Stimulated activated naive B cell treated with anti-CD40 and anti-IgM and Interleukin-4, amounts not matched to agents 10 μg/mL and 1 μg/mL and 100 μg/mL, for 72 hours (primary cell): ENCODE measurements at regions not wholly inside any gene's neighbourhood (a gene's known extent, or its start where the extent isn't known, plus 50 kb on each side); places are given as distances from the start of the nearest gene placed in this dataset.

ENCODE experiments used
- ATAC-seq, 2 donors: fragments of 150-1000 bp; cut with Tn5 transposase; replicated peaks; 2 replicates each; pipeline ENCODE4 v1.10.0; 2021; ENCODE audit warnings: moderate library complexity in 1 of 2
- DNase-seq: peaks from one replicate; pipeline ENCODE4 v3.0.0; 2021
- H3K27ac Mint-ChIP-seq: one replicate; pipeline ENCODE4 v1.8.0; 2022; ENCODE audit warnings: mild to moderate bottlenecking, mixed read lengths
- H3K27me3 Mint-ChIP-seq, 2 donors: one replicate each; pipeline ENCODE4 v1.8.0; 2022; ENCODE audit warnings: mixed read lengths in 2 of 2
- H3K36me3 Mint-ChIP-seq, 2 donors: one replicate each; pipeline ENCODE4 v1.8.0; 2022; ENCODE audit warnings: mixed read lengths in 2 of 2, mild to moderate bottlenecking in 1 of 2
- H3K4me1 Mint-ChIP-seq, 2 donors: one replicate each; pipeline ENCODE4 v1.8.0; 2022; ENCODE audit warnings: mixed read lengths in 2 of 2, mild to moderate bottlenecking in 1 of 2
- H3K4me3 Mint-ChIP-seq, 2 donors: one replicate each; pipeline ENCODE4 v1.8.0; 2022; ENCODE audit warnings: mild to moderate bottlenecking in 2 of 2, mixed read lengths in 2 of 2, moderate library complexity in 1 of 2
- H3K9me3 Mint-ChIP-seq, 2 donors: one replicate each; pipeline ENCODE4 v1.8.0; 2022; ENCODE audit warnings: mixed read lengths in 2 of 2, mild to moderate bottlenecking in 1 of 2

- no peak overlapping the region for H3K27ac Mint-ChIP-seq
- H3K4me1 Mint-ChIP-seq = peaks cover 7 to 12% of the 10 kb centered on the region in 2 donors
- DNase-seq (peak; percentile 13), ATAC-seq (peak; percentile 73 to 78)
- H3K36me3 Mint-ChIP-seq = no peaks in the 10 kb centered on the region
- H3K27me3 Mint-ChIP-seq = peaks cover 53 to 58% of the 10 kb centered on the region in 2 donors
- no peak overlapping the region for H3K4me3 Mint-ChIP-seq
- H3K9me3 Mint-ChIP-seq = no peaks in the 10 kb centered on the region
Measured at GRCh38 chr16:87062569-87063442, 254.4 kb downstream of the C16orf95 start.

GRCh38 chr16:87063543-87063942, 253.6 kb downstream of the C16orf95 start:
- H3K27me3 Mint-ChIP-seq = peaks cover 48 to 54% of the 10 kb centered on the region in 2 donors
- H3K27ac Mint-ChIP-seq = no peak overlapping the region
- H3K4me3 Mint-ChIP-seq = no peak overlapping the region
- ATAC-seq (no peak), DNase-seq (no peak)
- no peaks in the 10 kb centered on the region for H3K36me3 Mint-ChIP-seq
- no peaks in the 10 kb centered on the region for H3K9me3 Mint-ChIP-seq
- peaks cover 7 to 12% of the 10 kb centered on the region in 2 donors for H3K4me1 Mint-ChIP-seq

GRCh38 chr16:87064731-87065445, 252.3 kb downstream of the C16orf95 start:
- Mint-ChIP-seq H3K27me3 (peaks cover 43% of the 10 kb centered on the region in 2 donors), H3K9me3 (no peaks in the 10 kb centered on the region), H3K4me3 (peak overlapping the region; percentile 67 to 69), H3K4me1 (peaks cover 7 to 12% of the 10 kb centered on the region in 2 donors), H3K27ac (peak overlapping the region; percentile 60), H3K36me3 (no peaks in the 10 kb centered on the region)
- ATAC-seq (no peak), DNase-seq (no peak)

GRCh38 chr16:87065446-87066132, 251.6 kb downstream of the C16orf95 start:
- H3K27me3 Mint-ChIP-seq = peaks cover 42 to 49% of the 10 kb centered on the region in 2 donors
- H3K27ac Mint-ChIP-seq = no peak overlapping the region
- H3K9me3 Mint-ChIP-seq = no peaks in the 10 kb centered on the region
- no peaks in the 10 kb centered on the region for H3K36me3 Mint-ChIP-seq
- peak overlapping the region; percentile 65 to 69 for H3K4me3 Mint-ChIP-seq
- ATAC-seq (no peak), DNase-seq (no peak)
- peaks cover 7 to 12% of the 10 kb centered on the region in 2 donors for H3K4me1 Mint-ChIP-seq

- Mint-ChIP-seq H3K4me3 (no peak overlapping the region), H3K27me3 (peaks cover 42 to 54% of the 10 kb centered on the region in 2 donors)
Measured at GRCh38 chr16:87066133-87067002, 250.8 kb downstream of the C16orf95 start.

GRCh38 chr16:87067003-87067556, 250.1 kb downstream of the C16orf95 start:
- no peaks in the 10 kb centered on the region for H3K36me3 Mint-ChIP-seq
- H3K4me3 Mint-ChIP-seq = no peak overlapping the region
- no peak overlapping the region for H3K27ac Mint-ChIP-seq
- peaks cover 42 to 54% of the 10 kb centered on the region in 2 donors for H3K27me3 Mint-ChIP-seq
- no peaks in the 10 kb centered on the region for H3K9me3 Mint-ChIP-seq
- peaks cover 7 to 12% of the 10 kb centered on the region in 2 donors for H3K4me1 Mint-ChIP-seq
- ATAC-seq (no peak), DNase-seq (no peak)

More at GRCh38 chr16:87066133-87067002, 250.8 kb downstream of the C16orf95 start:
- no peak overlapping the region for H3K27ac Mint-ChIP-seq
- DNase-seq (no peak), ATAC-seq (no peak)
- H3K36me3 Mint-ChIP-seq = no peaks in the 10 kb centered on the region
- no peaks in the 10 kb centered on the region for H3K9me3 Mint-ChIP-seq
- H3K4me1 Mint-ChIP-seq = peaks cover 7 to 12% of the 10 kb centered on the region in 2 donors

- H3K27ac Mint-ChIP-seq = no peak overlapping the region
- no peak overlapping the region for H3K4me3 Mint-ChIP-seq
- DNase-seq (no peak), ATAC-seq (no peak)
- H3K4me1 Mint-ChIP-seq = peaks cover 7 to 12% of the 10 kb centered on the region in 2 donors
- H3K9me3 Mint-ChIP-seq = no peaks in the 10 kb centered on the region
- no peaks in the 10 kb centered on the region for H3K36me3 Mint-ChIP-seq
- peaks cover 35 to 44% of the 10 kb centered on the region in 2 donors for H3K27me3 Mint-ChIP-seq
Measured at GRCh38 chr16:87067836-87068761, 249.1 kb downstream of the C16orf95 start.

- ATAC-seq = no peak
- Mint-ChIP-seq H3K27ac (no peak overlapping the region), H3K36me3 (no peaks in the 10 kb centered on the region), H3K4me1 (peaks cover 7 to 12% of the 10 kb centered on the region in 2 donors), H3K9me3 (no peaks in the 10 kb centered on the region), H3K27me3 (peaks cover 31 to 38% of the 10 kb centered on the region in 2 donors), H3K4me3 (no peak overlapping the region)
- no peak for DNase-seq
Measured at GRCh38 chr16:87068762-87069150, 248.4 kb downstream of the C16orf95 start.

- no peak overlapping the region for H3K27ac Mint-ChIP-seq
- ATAC-seq = no peak
- H3K27me3 Mint-ChIP-seq = peaks cover 17 to 20% of the 10 kb centered on the region in 2 donors
Measured at GRCh38 chr16:87070657-87071056, 246.5 kb downstream of the C16orf95 start.

GRCh38 chr16:87072101-87072500, 245.1 kb downstream of the C16orf95 start:
- H3K4me3 Mint-ChIP-seq = no peak overlapping the region
- ATAC-seq (no peak), DNase-seq (no peak)
- H3K4me1 Mint-ChIP-seq = no peaks in the 10 kb centered on the region
- H3K9me3 Mint-ChIP-seq = no peaks in the 10 kb centered on the region
- H3K36me3 Mint-ChIP-seq = no peaks in the 10 kb centered on the region
- peaks cover 12 to 16% of the 10 kb centered on the region in 2 donors for H3K27me3 Mint-ChIP-seq
- H3K27ac Mint-ChIP-seq = no peak overlapping the region

More at GRCh38 chr16:87070657-87071056, 246.5 kb downstream of the C16orf95 start:
- Mint-ChIP-seq H3K36me3 (no peaks in the 10 kb centered on the region), H3K9me3 (no peaks in the 10 kb centered on the region), H3K4me3 (no peak overlapping the region), H3K4me1 (peaks cover 2 to 5% of the 10 kb centered on the region in 2 donors)
- DNase-seq = no peak

- Mint-ChIP-seq H3K9me3 (peaks cover 6 to 8% of the 10 kb centered on the region in 2 donors), H3K4me3 (no peak overlapping the region)
- peak in 1 of 2 donors; percentile 33 for ATAC-seq
Measured at GRCh38 chr16:87074641-87075318, 242.4 kb downstream of the C16orf95 start.

GRCh38 chr16:87075319-87075860, 241.8 kb downstream of the C16orf95 start:
- Mint-ChIP-seq H3K4me3 (no peak overlapping the region), H3K9me3 (peaks cover 9 to 10% of the 10 kb centered on the region in 2 donors), H3K27me3 (peaks cover 7 to 15% of the 10 kb centered on the region in 2 donors), H3K4me1 (no peaks in the 10 kb centered on the region), H3K27ac (peak overlapping the region; percentile 31), H3K36me3 (peaks cover 2 to 6% of the 10 kb centered on the region in 2 donors)
- no peak for ATAC-seq
- no peak for DNase-seq

More at GRCh38 chr16:87074641-87075318, 242.4 kb downstream of the C16orf95 start:
- peak overlapping the region; percentile 31 for H3K27ac Mint-ChIP-seq
- DNase-seq = no peak
- peaks cover 11 to 19% of the 10 kb centered on the region in 2 donors for H3K27me3 Mint-ChIP-seq
- H3K4me1 Mint-ChIP-seq = no peaks in the 10 kb centered on the region
- H3K36me3 Mint-ChIP-seq = peaks cover 2 to 6% of the 10 kb centered on the region in 2 donors
